Prostate gland (tissue), 2 donors: ENCODE measurements at regions not wholly inside any gene's neighbourhood (a gene's known extent, or its start where the extent isn't known, plus 50 kb on each side); places are given as distances from the start of the nearest gene placed in this dataset.

Source experiments
- DNase-seq: peaks from one replicate; pipeline ENCODE4 v3.0.0-alpha.2; 2019; ENCODE audit warnings: low spot score
- H3K27ac ChIP-seq, 2 donors: fragments of 200-600 bp; sonication (generic); 2 replicates each; pipeline ENCODE4 v1.5.1; 2017 to 2019
- H3K27me3 ChIP-seq: fragments of 200-600 bp; sonication (generic); replicated peaks from 2 replicates; pipeline ENCODE4 v1.5.1; 2019; ENCODE audit not compliant: insufficient read depth
- H3K36me3 ChIP-seq, 2 donors: fragments of 200-600 bp; sonication (generic); 1 replicate in 1 of 2; 2 replicates in 1 of 2; pipeline versions ENCODE4 v1.5.1 to v1.8.1; 2017 to 2019
- H3K4me1 ChIP-seq: fragments of 200-600 bp; sonication (generic); replicated peaks from 2 replicates; pipeline ENCODE4 v1.5.1; 2019
- H3K4me3 ChIP-seq, 2 donors: fragments of 200-600 bp; sonication (generic); 2 replicates each; pipeline ENCODE4 v1.5.1; 2017 to 2019
- H3K9me3 ChIP-seq: fragments of 200-600 bp; sonication (generic); 2 replicates; pipeline ENCODE4 v1.5.1; 2017
- CTCF ChIP-seq, 4 experiments: fragments of 200-600 bp in 2 of 4; fragments of 450-650 bp in 2 of 4; sonication (generic) in 2 of 4; IDR thresholded peaks; 1 replicate in 3 of 4; 2 replicates in 1 of 4; pipeline ENCODE4 v1.5.1; 2016 to 2019; ENCODE audit warnings: antibody characterized with exemption in 4 of 4, mild to moderate bottlenecking in 2 of 4, moderate library complexity in 2 of 4
- POLR2A ChIP-seq: fragments of 450-650 bp; IDR thresholded peaks from one replicate; pipeline ENCODE4 v1.6.1; 2016; ENCODE audit warnings: antibody characterized with exemption, mild to moderate bottlenecking
- POLR2AphosphoS5 ChIP-seq: sonication (generic); formaldehyde crosslinking; IDR thresholded peaks from one replicate; pipeline ENCODE4 v1.6.1; 2017; ENCODE audit warnings: antibody characterized with exemption
- WGBS: methylation state at CpG from one replicate; pipeline ENCODE4 v1.1.5; 2018; 5-methylcytosine and 5-hydroxymethylcytosine counted together
- intact Hi-C: fragments of 100-400 bp; cut with DNase I; formaldehyde crosslinking; loops from one replicate; pipeline ENCODE4 v1.14.2; 2022

- H3K4me1 ChIP-seq: no peaks in the 10 kb centered on the region
- no peaks in the 10 kb centered on the region for H3K27me3 ChIP-seq
- intact Hi-C loops: no loop called here
- TF ChIP-seq POLR2AphosphoS5 (no peak), CTCF (IDR thresholded peaks at IDR 0.05) (no peak), POLR2A (no peak)
- H3K27ac ChIP-seq: no peak overlapping the region
- DNase-seq: no peak
- H3K9me3 ChIP-seq: no peaks in the 10 kb centered on the region
- WGBS: 95% methylated on average over 14 of the region's 14 CpGs
- H3K36me3 ChIP-seq: no peaks in the 10 kb centered on the region
- H3K4me3 ChIP-seq: no peak overlapping the region
These were observed 330.3 kb downstream of the PDHA2 start for GRCh38 chr4:96170198-96170597.

- intact Hi-C loops: no loop called here
- no peak overlapping the region for H3K27ac ChIP-seq
- 53% methylated on average over 3 of the region's 3 CpGs for WGBS
- no peak for DNase-seq
- H3K27me3 ChIP-seq: no peaks in the 10 kb centered on the region
- no peaks in the 10 kb centered on the region for H3K4me1 ChIP-seq
- H3K36me3 ChIP-seq: no peaks in the 10 kb centered on the region
- TF ChIP-seq CTCF (IDR thresholded peaks at IDR 0.05) (no peak), POLR2A (no peak), POLR2AphosphoS5 (no peak)
- no peaks in the 10 kb centered on the region for H3K9me3 ChIP-seq
- no peak overlapping the region for H3K4me3 ChIP-seq
These were observed 333.9 kb downstream of the PDHA2 start for GRCh38 chr4:96173756-96174155.

- DNase-seq: no peak
- WGBS: 45% methylated on average over 4 of the region's 4 CpGs
These were observed 336.0 kb downstream of the PDHA2 start for GRCh38 chr4:96175871-96176270.

GRCh38 chr4:96183611-96184010 is 343.7 kb downstream of the PDHA2 start:
- H3K27me3 ChIP-seq: no peaks in the 10 kb centered on the region
- DNase-seq: no peak
- no peak overlapping the region for H3K4me3 ChIP-seq
- H3K9me3 ChIP-seq: no peaks in the 10 kb centered on the region
- H3K36me3 ChIP-seq: no peaks in the 10 kb centered on the region
- no peak for TF ChIP-seq POLR2AphosphoS5
- no peak for TF ChIP-seq POLR2A
- TF ChIP-seq CTCF (IDR thresholded peaks at IDR 0.05): no peak
- WGBS: 34% methylated on average over 3 of the region's 3 CpGs
- no peaks in the 10 kb centered on the region for H3K4me1 ChIP-seq
- intact Hi-C loops: no loop called here
- H3K27ac ChIP-seq: no peak overlapping the region

More at GRCh38 chr4:96175871-96176270, 336.0 kb downstream of the PDHA2 start:
- Histone ChIP-seq H3K27ac (no peak overlapping the region), H3K27me3 (no peaks in the 10 kb centered on the region), H3K36me3 (no peaks in the 10 kb centered on the region), H3K4me3 (no peak overlapping the region), H3K4me1 (no peaks in the 10 kb centered on the region), H3K9me3 (no peaks in the 10 kb centered on the region)
- intact Hi-C loops: no loop called here
- no peak for TF ChIP-seq POLR2AphosphoS5
- TF ChIP-seq CTCF (IDR thresholded peaks at IDR 0.05): no peak
- no peak for TF ChIP-seq POLR2A

GRCh38 chr4:96186593-96186992 is 346.7 kb downstream of the PDHA2 start:
- WGBS: 32% methylated on average over 2 of the region's 2 CpGs

More at GRCh38 chr4:96186593-96186992, 346.7 kb downstream of the PDHA2 start:
- Histone ChIP-seq H3K4me3 (no peak overlapping the region), H3K4me1 (no peaks in the 10 kb centered on the region), H3K36me3 (no peaks in the 10 kb centered on the region), H3K27ac (no peak overlapping the region), H3K27me3 (no peaks in the 10 kb centered on the region), H3K9me3 (no peaks in the 10 kb centered on the region)
- DNase-seq: no peak
- TF ChIP-seq CTCF (IDR thresholded peaks at IDR 0.05): no peak
- no peak for TF ChIP-seq POLR2AphosphoS5
- TF ChIP-seq POLR2A: no peak
- intact Hi-C loops: no loop called here
